Ishikawa (cell line): ENCODE measurements at regions not wholly inside any gene's neighbourhood (a gene's known extent, or its start where the extent isn't known, plus 50 kb on each side); places are given as distances from the start of the nearest gene placed in this dataset.

Experiments used
- CEBPB ChIP-seq: IDR thresholded peaks from 2 replicates; pipeline ENCODE4 v1.6.1; 2012
- EP300 ChIP-seq: IDR thresholded peaks from 2 replicates; pipeline ENCODE4 v1.6.1; 2012; ENCODE audit warnings: borderline replicate concordance
- FOXM1 ChIP-seq: IDR thresholded peaks from 2 replicates; pipeline ENCODE4 v1.6.1; 2012; ENCODE audit warnings: low read depth, borderline replicate concordance
- NFIC ChIP-seq: IDR thresholded peaks from 2 replicates; pipeline ENCODE4 v1.6.1; 2012
- RAD21 ChIP-seq: IDR thresholded peaks from 2 replicates; pipeline ENCODE4 v1.6.1; 2012; ENCODE audit warnings: low read depth
- TCF12 ChIP-seq: IDR thresholded peaks from 2 replicates; pipeline ENCODE4 v1.6.1; 2012; ENCODE audit warnings: low read depth
- YY1 ChIP-seq: IDR thresholded peaks from 2 replicates; pipeline ENCODE4 v1.6.1; 2012; ENCODE audit warnings: low read depth
- TF ChIP-seq, protein P1 (sequence below): IDR thresholded peaks from 2 replicates; pipeline ENCODE4 v1.6.1; 2012; ENCODE audit warnings: low read depth, mild to moderate bottlenecking
- TF ChIP-seq, protein P2 (sequence below): IDR thresholded peaks from 2 replicates; pipeline ENCODE4 v1.6.1; 2012

DNA sequence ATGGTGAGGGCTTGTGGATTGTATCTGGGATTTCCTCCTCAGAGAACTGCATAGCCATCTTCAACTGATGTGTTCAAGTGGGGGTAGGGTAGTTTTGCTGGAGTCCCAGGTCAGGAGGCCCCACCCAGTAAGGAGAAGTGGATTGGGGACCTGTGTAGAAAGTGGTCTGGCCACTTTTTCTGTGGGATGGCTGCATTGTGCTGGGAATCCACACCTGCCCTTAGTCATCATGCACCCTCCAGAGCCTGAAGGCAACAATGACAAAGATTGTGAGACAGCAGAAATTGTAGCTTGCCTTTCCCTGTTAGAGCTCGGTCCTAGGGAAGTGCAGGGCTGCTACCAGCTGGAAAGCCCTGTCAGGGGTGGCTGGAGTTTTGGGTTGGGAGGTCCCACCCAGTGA, 255.4 kb downstream of the NDFIP2 start:
- TF ChIP-seq, protein P1, sequence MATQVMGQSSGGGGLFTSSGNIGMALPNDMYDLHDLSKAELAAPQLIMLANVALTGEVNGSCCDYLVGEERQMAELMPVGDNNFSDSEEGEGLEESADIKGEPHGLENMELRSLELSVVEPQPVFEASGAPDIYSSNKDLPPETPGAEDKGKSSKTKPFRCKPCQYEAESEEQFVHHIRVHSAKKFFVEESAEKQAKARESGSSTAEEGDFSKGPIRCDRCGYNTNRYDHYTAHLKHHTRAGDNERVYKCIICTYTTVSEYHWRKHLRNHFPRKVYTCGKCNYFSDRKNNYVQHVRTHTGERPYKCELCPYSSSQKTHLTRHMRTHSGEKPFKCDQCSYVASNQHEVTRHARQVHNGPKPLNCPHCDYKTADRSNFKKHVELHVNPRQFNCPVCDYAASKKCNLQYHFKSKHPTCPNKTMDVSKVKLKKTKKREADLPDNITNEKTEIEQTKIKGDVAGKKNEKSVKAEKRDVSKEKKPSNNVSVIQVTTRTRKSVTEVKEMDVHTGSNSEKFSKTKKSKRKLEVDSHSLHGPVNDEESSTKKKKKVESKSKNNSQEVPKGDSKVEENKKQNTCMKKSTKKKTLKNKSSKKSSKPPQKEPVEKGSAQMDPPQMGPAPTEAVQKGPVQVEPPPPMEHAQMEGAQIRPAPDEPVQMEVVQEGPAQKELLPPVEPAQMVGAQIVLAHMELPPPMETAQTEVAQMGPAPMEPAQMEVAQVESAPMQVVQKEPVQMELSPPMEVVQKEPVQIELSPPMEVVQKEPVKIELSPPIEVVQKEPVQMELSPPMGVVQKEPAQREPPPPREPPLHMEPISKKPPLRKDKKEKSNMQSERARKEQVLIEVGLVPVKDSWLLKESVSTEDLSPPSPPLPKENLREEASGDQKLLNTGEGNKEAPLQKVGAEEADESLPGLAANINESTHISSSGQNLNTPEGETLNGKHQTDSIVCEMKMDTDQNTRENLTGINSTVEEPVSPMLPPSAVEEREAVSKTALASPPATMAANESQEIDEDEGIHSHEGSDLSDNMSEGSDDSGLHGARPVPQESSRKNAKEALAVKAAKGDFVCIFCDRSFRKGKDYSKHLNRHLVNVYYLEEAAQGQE: no peak
- no peak for TF ChIP-seq CEBPB
- no peak for TF ChIP-seq NFIC
- no peak for TF ChIP-seq TCF12
- TF ChIP-seq FOXM1: no peak
- no peak for TF ChIP-seq RAD21
- TF ChIP-seq, protein P2, sequence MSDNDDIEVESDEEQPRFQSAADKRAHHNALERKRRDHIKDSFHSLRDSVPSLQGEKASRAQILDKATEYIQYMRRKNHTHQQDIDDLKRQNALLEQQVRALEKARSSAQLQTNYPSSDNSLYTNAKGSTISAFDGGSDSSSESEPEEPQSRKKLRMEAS: no peak
- TF ChIP-seq YY1: no peak
- no peak for TF ChIP-seq EP300
